ENCODE measurements at regions not wholly inside any gene's neighbourhood (a gene's known extent, or its start where the extent isn't known, plus 50 kb on each side); places are given as distances from the start of the nearest gene placed in this dataset.

GRCh38 chr3:137205394-137206045, 247.7 kb downstream of the IL20RB start:
- H3K27ac ChIP-seq (ENCODE audit: control insufficient read depth, insufficient read depth, low read length): no peak overlapping the region
- no peaks in the 10 kb centered on the region for H3K27me3 ChIP-seq (ENCODE audit: control insufficient read depth, extremely low read depth, insufficient read depth, low read length)
- dilution Hi-C loops (cut with MboI; ENCODE audit: extremely low pct_ligation_motif_present, low sequenced_read_pairs): no loop called here
- no peak overlapping the region for H3K4me3 ChIP-seq (ENCODE audit: control insufficient read depth in 2 of 3, extremely low read depth in 1 of 3, insufficient read depth in 2 of 3, low read depth in 1 of 3, low read length in 3 of 3)
- DNase-seq (ENCODE audit: low read depth, low spot score): no peak
- H3K9me3 ChIP-seq (ENCODE audit: control insufficient read depth, low read depth, low read length): no peaks in the 10 kb centered on the region
- H3K4me1 ChIP-seq (ENCODE audit: control insufficient read depth, extremely low read depth, insufficient read depth, low read length): no peaks in the 10 kb centered on the region
- no peaks in the 10 kb centered on the region for H4K20me1 ChIP-seq (ENCODE audit: control insufficient read depth, extremely low read depth, insufficient read depth, low read length)
- no peak overlapping the region for H3K4me2 ChIP-seq (ENCODE audit: control insufficient read depth, extremely low read depth, insufficient read depth, low read depth, low read length)
- TF ChIP-seq CTCF (optimal IDR thresholded peaks at IDR 0.05 in 1 of 3, IDR thresholded peaks at IDR 0.05 in 1 of 3, conservative IDR thresholded peaks at IDR 0.05 in 1 of 3; ENCODE audit: extremely low read depth in 1 of 3, insufficient read depth in 2 of 3, low read length in 3 of 3) (no peak), EZH2 (IDR thresholded peaks at IDR 0.05; ENCODE audit: low read length) (no peak)
- no peaks in the 10 kb centered on the region for H3K36me3 ChIP-seq (ENCODE audit: control insufficient read depth in 2 of 2, extremely low read depth in 1 of 2, insufficient read depth in 2 of 2, low read length in 2 of 2)
- no peaks in the 10 kb centered on the region for H3K9me1 ChIP-seq (ENCODE audit: control insufficient read depth, extremely low read depth, insufficient read depth, low read length)
- no peaks in the 10 kb centered on the region for H3K79me2 ChIP-seq (ENCODE audit: control insufficient read depth, insufficient read depth, low read length)
- FAIRE-seq: no peak
- no peak overlapping the region for H2AFZ ChIP-seq (ENCODE audit: control insufficient read depth, low read length)
- H3K9ac ChIP-seq (ENCODE audit: control insufficient read depth, extremely low read depth, insufficient read depth, low read length): no peak overlapping the region

GRCh38 chr3:137207616-137208015, 249.8 kb downstream of the IL20RB start:
- no peaks in the 10 kb centered on the region for H3K36me3 ChIP-seq (ENCODE audit: control insufficient read depth in 2 of 2, extremely low read depth in 1 of 2, insufficient read depth in 2 of 2, low read length in 2 of 2)
- H3K9ac ChIP-seq (ENCODE audit: control insufficient read depth, extremely low read depth, insufficient read depth, low read length): no peak overlapping the region
- H3K79me2 ChIP-seq (ENCODE audit: control insufficient read depth, insufficient read depth, low read length): no peaks in the 10 kb centered on the region
- no peak for DNase-seq (ENCODE audit: low read depth, low spot score)
- dilution Hi-C loops (cut with MboI; ENCODE audit: extremely low pct_ligation_motif_present, low sequenced_read_pairs): no loop called here
- TF ChIP-seq CTCF (optimal IDR thresholded peaks at IDR 0.05 in 1 of 3, IDR thresholded peaks at IDR 0.05 in 1 of 3, conservative IDR thresholded peaks at IDR 0.05 in 1 of 3; ENCODE audit: extremely low read depth in 1 of 3, insufficient read depth in 2 of 3, low read length in 3 of 3) (no peak), EZH2 (IDR thresholded peaks at IDR 0.05; ENCODE audit: low read length) (no peak)
- FAIRE-seq: no peak
- no peak overlapping the region for H3K27ac ChIP-seq (ENCODE audit: control insufficient read depth, insufficient read depth, low read length)
- no peaks in the 10 kb centered on the region for H4K20me1 ChIP-seq (ENCODE audit: control insufficient read depth, extremely low read depth, insufficient read depth, low read length)
- no peaks in the 10 kb centered on the region for H3K9me1 ChIP-seq (ENCODE audit: control insufficient read depth, extremely low read depth, insufficient read depth, low read length)
- H3K27me3 ChIP-seq (ENCODE audit: control insufficient read depth, extremely low read depth, insufficient read depth, low read length): no peaks in the 10 kb centered on the region
- H3K4me3 ChIP-seq (ENCODE audit: control insufficient read depth in 2 of 3, extremely low read depth in 1 of 3, insufficient read depth in 2 of 3, low read depth in 1 of 3, low read length in 3 of 3): no peak overlapping the region
- no peaks in the 10 kb centered on the region for H3K4me1 ChIP-seq (ENCODE audit: control insufficient read depth, extremely low read depth, insufficient read depth, low read length)
- no peak overlapping the region for H3K4me2 ChIP-seq (ENCODE audit: control insufficient read depth, extremely low read depth, insufficient read depth, low read depth, low read length)
- H2AFZ ChIP-seq (ENCODE audit: control insufficient read depth, low read length): no peak overlapping the region
- no peaks in the 10 kb centered on the region for H3K9me3 ChIP-seq (ENCODE audit: control insufficient read depth, low read depth, low read length)
